Adrenal gland (tissue), 9 donors: ENCODE measurements at regions not wholly inside any gene's neighbourhood (a gene's known extent, or its start where the extent isn't known, plus 50 kb on each side); places are given as distances from the start of the nearest gene placed in this dataset.

Source experiments
- DNase-seq, 7 donors: peaks; one replicate each; pipeline ENCODE4 v3.0.0-alpha.2; 2019 to 2020
- H3K27ac ChIP-seq, 5 donors: fragments of 200-600 bp; sonication (generic) in 4 of 5; 1 replicate in 3 of 5; 2 replicates in 2 of 5; pipeline versions ENCODE4 v1.5.1 to v1.8.0; 2016 to 2020; ENCODE audit warnings: mild to moderate bottlenecking in 1 of 5
- H3K27me3 ChIP-seq: fragments of 200-600 bp; 2 replicates; pipeline ENCODE4 v1.8.0; 2021
- H3K36me3 ChIP-seq, 2 donors: fragments of 200-600 bp; replicated peaks in 1 of 2; 1 replicate in 1 of 2; 2 replicates in 1 of 2; pipeline versions ENCODE4 v1.5.1 to v1.8.0; 2018 to 2022
- H3K4me1 ChIP-seq, 2 donors: fragments of 200-600 bp; replicated peaks in 1 of 2; 1 replicate in 1 of 2; 2 replicates in 1 of 2; pipeline versions ENCODE4 v1.5.1 to v1.8.0; 2018 to 2021
- H3K4me3 ChIP-seq, 4 donors: fragments of 200-600 bp; sonication (generic) in 3 of 4; one replicate each; pipeline ENCODE4 v1.5.1; 2016 to 2018
- H3K9me3 ChIP-seq, 3 donors: fragments of 200-600 bp; sonication (generic) in 1 of 3; replicated peaks in 1 of 3; 1 replicate in 2 of 3; 2 replicates in 1 of 3; pipeline versions ENCODE4 v1.5.1 to v1.8.0; 2016 to 2021
- CTCF ChIP-seq, 6 experiments: fragments of 450-650 bp in 4 of 6; fragments of 200-600 bp in 2 of 6; sonication (generic) in 1 of 6; IDR thresholded peaks; 1 replicate in 5 of 6; 2 replicates in 1 of 6; pipeline versions ENCODE4 v1.5.1 to v1.8.0; 2016 to 2021; ENCODE audit warnings: antibody characterized with exemption in 6 of 6, mild to moderate bottlenecking in 2 of 6, moderate library complexity in 1 of 6
- POLR2A ChIP-seq, 2 donors: fragments of 450-650 bp; IDR thresholded peaks; one replicate each; pipeline ENCODE4 v1.6.1; 2017; ENCODE audit warnings: antibody characterized with exemption in 2 of 2, mild to moderate bottlenecking in 2 of 2, moderate library complexity in 1 of 2
- WGBS, 4 donors: extraction: QIAGEN DNeasy Blood & Tissue Kit in 2 of 4; methylation state at CpG; one replicate each; pipeline versions ENCODE4 v1.1.5 to v1.1.7; 2013 to 2017; 5-methylcytosine and 5-hydroxymethylcytosine counted together
- intact Hi-C, 2 donors: fragments of 100-400 bp; cut with DNase I; formaldehyde crosslinking; loops; one replicate each; pipeline versions ENCODE4 v1.14.1 to v1.15.0; 2022 to 2023
- donor health status: healthy with polysubstance abuse.
- donor health status: Bipolar disorder and iron deficiency.
- donor health status: DM: yes; HTN: yes; CAD: no.
- donor health status: DM: no; HTN: no; CAD: no.
- donor health status: DM: no; HTN: no; CAD: no.

GRCh38 chr3:144521131-144521530 is 549.5 kb downstream of the DIPK2A start:
- WGBS, 4 donors, result 66 to 82% (median 72%) methylated on average over 1 of the region's 1 CpG
- intact Hi-C loops, result no loop called here

GRCh38 chr3:144522456-144522855 is 550.8 kb downstream of the DIPK2A start:
- intact Hi-C loops, result no loop called here
- 64 to 70% (median 70%) methylated on average over 3 of the region's 3 CpGs for WGBS, 4 donors
- no peak overlapping the region for H3K27ac ChIP-seq

More at GRCh38 chr3:144521131-144521530, 549.5 kb downstream of the DIPK2A start:
- Histone ChIP-seq H3K27me3 (no peaks in the 10 kb centered on the region), H3K4me1 (peaks cover 0 to 8% of the 10 kb centered on the region in 2 donors), H3K36me3 (no peaks in the 10 kb centered on the region), H3K9me3 (no peaks in the 10 kb centered on the region), H3K27ac (no peak overlapping the region), H3K4me3 (no peak overlapping the region)
- DNase-seq, result no peak
- TF ChIP-seq CTCF (IDR thresholded peaks at IDR 0.05) (no peak), POLR2A (IDR thresholded peaks at IDR 0.05) (no peak)

GRCh38 chr3:144523396-144523795 is 551.8 kb downstream of the DIPK2A start:
- no peak overlapping the region for H3K27ac ChIP-seq

More at GRCh38 chr3:144522456-144522855, 550.8 kb downstream of the DIPK2A start:
- H3K4me3 ChIP-seq, result no peak overlapping the region
- no peaks in the 10 kb centered on the region for H3K27me3 ChIP-seq
- H3K36me3 ChIP-seq, result no peaks in the 10 kb centered on the region
- H3K4me1 ChIP-seq, result no peaks in the 10 kb centered on the region
- TF ChIP-seq POLR2A (IDR thresholded peaks at IDR 0.05) (no peak), CTCF (IDR thresholded peaks at IDR 0.05) (no peak)
- no peaks in the 10 kb centered on the region for H3K9me3 ChIP-seq
- no peak for DNase-seq

GRCh38 chr3:144524531-144524930 is 552.9 kb downstream of the DIPK2A start:
- no peaks in the 10 kb centered on the region for H3K4me1 ChIP-seq
- H3K27ac ChIP-seq, result no peak overlapping the region
- no peak overlapping the region for H3K4me3 ChIP-seq
- no peak for TF ChIP-seq POLR2A (IDR thresholded peaks at IDR 0.05)
- TF ChIP-seq CTCF (IDR thresholded peaks at IDR 0.05), result no peak
- intact Hi-C loops, result no loop called here
- DNase-seq, result no peak
- H3K9me3 ChIP-seq, result no peaks in the 10 kb centered on the region
- no peaks in the 10 kb centered on the region for H3K27me3 ChIP-seq
- H3K36me3 ChIP-seq, result no peaks in the 10 kb centered on the region

More at GRCh38 chr3:144523396-144523795, 551.8 kb downstream of the DIPK2A start:
- intact Hi-C loops, result no loop called here
- Histone ChIP-seq H3K4me1 (no peaks in the 10 kb centered on the region), H3K9me3 (no peaks in the 10 kb centered on the region), H3K27me3 (no peaks in the 10 kb centered on the region), H3K36me3 (no peaks in the 10 kb centered on the region), H3K4me3 (no peak overlapping the region)
- no peak for TF ChIP-seq POLR2A (IDR thresholded peaks at IDR 0.05)
- no peak for TF ChIP-seq CTCF (IDR thresholded peaks at IDR 0.05)
- 89 to 94% (median 92%) methylated on average over 2 of the region's 2 CpGs for WGBS, 4 donors
- DNase-seq, result no peak
